ENCODE measurements at regions not wholly inside any gene's neighbourhood (a gene's known extent, or its start where the extent isn't known, plus 50 kb on each side); places are given as distances from the start of the nearest gene placed in this dataset.
"Not testable (repeated sequence)": the region's sequence is repeated elsewhere in the genome, so short reads cannot be mapped to it uniquely, and the experiment has no call there.

- not testable (repeated sequence) for TF ChIP-seq YY1 (IDR thresholded peaks at IDR 0.05; ENCODE audit: insufficient read depth, insufficient read length); ZNF274 (IDR thresholded peaks at IDR 0.05; ENCODE audit: low read depth, low read length); SUZ12 (IDR thresholded peaks at IDR 0.05; ENCODE audit: extremely low read depth, insufficient read depth, insufficient read length)
Observed at GRCh38 chr6:74704540-74704939, 501.3 kb downstream of the COL12A1 start.

Measured in NT2/D1 (cell line).